ENCODE measurements at regions not wholly inside any gene's neighbourhood (a gene's known extent, or its start where the extent isn't known, plus 50 kb on each side); places are given as distances from the start of the nearest gene placed in this dataset.

DNA sequence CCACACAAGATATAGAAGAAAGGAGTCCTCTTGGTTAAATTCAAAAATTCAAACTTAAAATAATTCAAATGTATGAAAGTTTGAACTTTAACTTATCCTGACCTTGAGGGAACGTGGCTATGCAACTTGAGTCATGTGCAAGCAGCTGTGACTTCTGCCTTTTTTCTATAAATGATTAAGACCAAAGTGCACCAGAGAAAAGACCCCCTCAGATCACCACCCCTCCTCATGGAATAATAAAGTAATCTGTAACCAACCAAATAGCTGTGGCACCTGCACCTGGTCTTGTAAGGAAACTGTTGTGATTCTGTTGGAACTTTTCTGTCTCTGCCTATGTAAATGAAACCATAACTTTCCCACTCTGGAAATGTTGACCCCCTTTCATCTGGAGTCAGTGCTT lies 141.1 kb upstream of the GGTLC1 start:
- Histone ChIP-seq H3K36me3 (no peaks in the 10 kb centered on the region), H3K4me3 (no peak overlapping the region), H3K4me1 (replicated peaks) (peaks cover 6% of the 10 kb centered on the region), H3K9me3 (no peaks in the 10 kb centered on the region), H3K27ac (no peak overlapping the region), H3K27me3 (replicated peaks; ENCODE audit: insufficient read depth) (no peaks in the 10 kb centered on the region)
- DNase-seq (ENCODE audit: low spot score): no peak
- intact Hi-C loops (cut with DNase I): no loop called here
- TF ChIP-seq CTCF (IDR thresholded peaks at IDR 0.05): no peak
- TF ChIP-seq POLR2A (IDR thresholded peaks at IDR 0.05): no peak
- TF ChIP-seq POLR2AphosphoS5 (IDR thresholded peaks at IDR 0.05): no peak
- 94% methylated on average over 1 of the region's 1 CpG for WGBS

GRCh38 chr20:24124951-24125650 lies 136.5 kb upstream of the GGTLC1 start:
- Histone ChIP-seq H3K27me3 (replicated peaks; ENCODE audit: insufficient read depth) (no peaks in the 10 kb centered on the region), H3K9me3 (no peaks in the 10 kb centered on the region), H3K36me3 (no peaks in the 10 kb centered on the region), H3K4me1 (replicated peaks) (no peaks in the 10 kb centered on the region), H3K4me3 (no peak overlapping the region), H3K27ac (no peak overlapping the region)
- 77% methylated on average over 10 of the region's 10 CpGs for WGBS
- TF ChIP-seq POLR2A (IDR thresholded peaks at IDR 0.05) (no peak), CTCF (IDR thresholded peaks at IDR 0.05) (no peak), POLR2AphosphoS5 (IDR thresholded peaks at IDR 0.05) (no peak)
- no peak for DNase-seq (ENCODE audit: low spot score)
- intact Hi-C loops (cut with DNase I): no loop called here

GRCh38 chr20:24124003-24124402 lies 135.4 kb upstream of the GGTLC1 start:
- Histone ChIP-seq H3K4me1 (replicated peaks) (no peaks in the 10 kb centered on the region), H3K4me3 (no peak overlapping the region), H3K9me3 (no peaks in the 10 kb centered on the region), H3K27ac (no peak overlapping the region), H3K27me3 (replicated peaks; ENCODE audit: insufficient read depth) (no peaks in the 10 kb centered on the region), H3K36me3 (no peaks in the 10 kb centered on the region)
- 89% methylated on average over 4 of the region's 4 CpGs for WGBS
- no peak for TF ChIP-seq POLR2AphosphoS5 (IDR thresholded peaks at IDR 0.05)
- no peak for TF ChIP-seq POLR2A (IDR thresholded peaks at IDR 0.05)
- no peak for TF ChIP-seq CTCF (IDR thresholded peaks at IDR 0.05)
- intact Hi-C loops (cut with DNase I): no loop called here
- DNase-seq (ENCODE audit: low spot score): no peak

- intact Hi-C loops (cut with DNase I): no loop called here
- no peaks in the 10 kb centered on the region for H3K4me1 ChIP-seq (replicated peaks)
- H3K4me3 ChIP-seq: no peak overlapping the region
- no peaks in the 10 kb centered on the region for H3K9me3 ChIP-seq
- WGBS: 35% methylated on average over 16 of the region's 16 CpGs
- TF ChIP-seq POLR2AphosphoS5 (IDR thresholded peaks at IDR 0.05) (peak; percentile 35), POLR2A (IDR thresholded peaks at IDR 0.05) (no peak)
- no peak overlapping the region for H3K27ac ChIP-seq
- H3K36me3 ChIP-seq: no peaks in the 10 kb centered on the region
- H3K27me3 ChIP-seq (replicated peaks; ENCODE audit: insufficient read depth): no peaks in the 10 kb centered on the region
- peak; percentile 34 for DNase-seq (ENCODE audit: low spot score)
Measured at GRCh38 chr20:24118441-24119175, 130.0 kb upstream of the GGTLC1 start.

DNA sequence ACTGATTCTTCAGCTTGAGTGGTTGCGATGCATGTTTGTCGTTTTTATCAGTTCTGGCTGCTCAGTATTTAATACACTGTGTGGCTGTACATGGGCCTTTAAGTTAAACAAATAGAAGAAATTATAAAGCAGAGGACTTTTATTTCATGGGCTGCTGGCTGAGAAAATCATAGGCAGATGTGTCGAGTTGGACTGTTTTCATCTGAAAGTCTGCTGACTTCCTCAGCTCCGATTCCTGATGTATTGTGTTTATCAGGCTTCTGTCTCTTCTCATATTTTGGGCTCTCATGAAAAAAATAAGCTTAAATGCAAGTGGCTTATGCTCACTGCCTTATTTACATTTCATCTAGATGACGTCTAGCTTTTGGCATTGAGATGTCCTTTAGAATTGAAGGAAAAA lies 129.5 kb upstream of the GGTLC1 start:
- Histone ChIP-seq H3K4me1 (replicated peaks) (no peaks in the 10 kb centered on the region), H3K27ac (no peak overlapping the region), H3K27me3 (replicated peaks; ENCODE audit: insufficient read depth) (no peaks in the 10 kb centered on the region), H3K9me3 (no peaks in the 10 kb centered on the region), H3K4me3 (no peak overlapping the region), H3K36me3 (no peaks in the 10 kb centered on the region)
- intact Hi-C loops (cut with DNase I): no loop called here
- TF ChIP-seq POLR2AphosphoS5 (IDR thresholded peaks at IDR 0.05) (no peak), POLR2A (IDR thresholded peaks at IDR 0.05) (no peak), CTCF (IDR thresholded peaks at IDR 0.05) (no peak)
- no peak for DNase-seq (ENCODE audit: low spot score)
- 24% methylated on average over 5 of the region's 5 CpGs for WGBS

Measured in prostate gland (tissue), 2 donors.